ENCODE measurements at regions not wholly inside any gene's neighbourhood (a gene's known extent, or its start where the extent isn't known, plus 50 kb on each side); places are given as distances from the start of the nearest gene placed in this dataset.
"Not testable (repeated sequence)": the region's sequence is repeated elsewhere in the genome, so short reads cannot be mapped to it uniquely, and the experiment has no call there.

DNA sequence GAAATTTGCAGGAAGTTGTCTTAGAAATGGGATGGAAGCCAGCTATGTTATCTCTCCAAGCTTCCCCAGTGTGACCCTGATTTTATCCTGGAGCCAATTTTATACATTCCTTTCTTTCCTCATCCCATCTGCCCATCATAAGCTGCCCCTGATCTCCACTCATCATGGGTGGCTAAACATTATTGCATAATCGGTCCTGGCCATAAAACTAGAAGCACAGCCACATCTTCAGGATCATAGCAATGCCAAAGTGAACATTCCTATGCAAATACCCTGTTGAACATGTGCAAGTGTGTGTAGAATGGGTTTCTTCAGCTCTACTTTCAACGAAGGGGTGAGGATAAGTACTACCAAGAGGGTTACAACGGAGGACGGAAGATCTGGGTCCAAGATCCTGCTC is 50.6 kb upstream of the COG2 start:
- no peak for DNase-seq

DNA sequence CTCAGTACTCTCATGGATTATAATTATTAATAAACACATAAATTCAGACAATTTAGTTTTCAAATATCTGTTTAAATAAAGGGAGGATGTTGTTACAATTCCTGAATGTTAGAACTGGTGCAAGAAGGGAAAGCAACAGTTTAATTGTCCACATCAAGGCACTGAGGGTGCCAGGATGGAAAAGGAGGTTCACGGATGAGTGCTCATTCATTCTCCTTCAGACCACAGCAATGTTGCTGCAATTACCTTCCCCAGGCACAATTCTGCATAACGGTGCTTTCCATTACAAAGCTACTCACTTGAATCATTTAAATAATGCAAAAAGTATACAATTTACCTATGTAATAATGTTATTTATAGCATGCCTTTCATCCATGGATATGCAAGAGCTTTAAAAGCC is 52.3 kb upstream of the COG2 start:
- DNase-seq, result no peak

DNA sequence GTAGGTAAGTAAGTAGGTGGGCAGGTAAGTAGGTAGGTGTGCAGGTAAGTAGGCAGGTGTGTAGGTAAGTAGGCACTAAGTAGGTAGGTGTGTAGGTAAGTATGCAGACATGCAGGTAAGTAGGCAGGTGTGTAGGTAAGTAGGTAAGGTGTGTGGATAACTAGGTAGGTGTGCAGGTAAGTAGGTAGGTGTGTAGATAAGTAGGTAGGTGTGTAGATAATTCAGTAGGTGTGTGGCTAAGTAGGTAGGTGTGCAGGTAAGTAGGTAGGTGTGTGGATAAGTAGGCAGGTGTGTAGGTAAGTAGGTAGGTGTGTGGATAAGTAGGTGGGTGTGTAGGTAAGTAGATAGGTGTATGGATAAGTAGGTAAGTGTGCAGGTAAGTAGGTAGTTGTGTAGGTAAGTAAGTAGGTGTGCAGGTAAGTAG is 53.9 kb upstream of the COG2 start:
- no peak for DNase-seq

DNA sequence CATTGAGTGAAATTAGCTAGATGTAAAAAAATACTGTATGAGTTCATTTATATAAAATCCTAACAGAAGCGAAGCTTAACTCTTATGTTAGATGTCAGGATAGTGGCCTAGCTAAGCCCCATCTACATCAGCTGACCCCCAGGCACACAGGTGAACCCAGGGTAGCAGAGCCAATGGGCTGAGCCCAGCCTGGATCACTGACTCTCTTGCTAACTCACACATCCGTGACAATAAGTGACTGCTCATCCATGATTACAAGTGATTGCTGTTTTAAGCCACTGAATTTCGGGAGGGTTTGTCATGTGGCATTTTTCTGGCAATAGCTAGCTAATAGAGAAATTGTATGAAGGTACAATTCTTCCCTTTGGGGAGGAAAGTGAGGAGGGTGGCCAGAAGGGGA is 55.2 kb upstream of the COG2 start:
- DNase-seq, result no peak

DNA sequence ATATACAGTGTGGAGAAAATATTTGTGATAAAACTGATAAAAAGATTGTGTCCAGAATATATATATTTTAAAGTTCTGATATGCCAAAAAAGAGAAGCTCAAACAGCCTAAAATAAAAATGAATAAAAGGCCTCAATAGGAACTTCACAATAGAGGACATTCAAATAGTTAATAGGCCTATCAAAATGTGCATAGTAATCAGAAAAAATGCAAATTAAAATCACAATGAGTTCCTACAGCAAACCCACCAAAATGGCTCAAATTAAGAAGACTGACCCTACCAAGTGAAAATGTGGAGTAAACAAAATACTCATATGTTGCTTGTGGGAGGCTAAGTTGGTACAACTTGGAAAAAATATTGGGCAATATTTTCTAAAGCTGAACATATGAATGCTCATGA is 57.6 kb upstream of the COG2 start:
- DNase-seq, result no peak

DNA sequence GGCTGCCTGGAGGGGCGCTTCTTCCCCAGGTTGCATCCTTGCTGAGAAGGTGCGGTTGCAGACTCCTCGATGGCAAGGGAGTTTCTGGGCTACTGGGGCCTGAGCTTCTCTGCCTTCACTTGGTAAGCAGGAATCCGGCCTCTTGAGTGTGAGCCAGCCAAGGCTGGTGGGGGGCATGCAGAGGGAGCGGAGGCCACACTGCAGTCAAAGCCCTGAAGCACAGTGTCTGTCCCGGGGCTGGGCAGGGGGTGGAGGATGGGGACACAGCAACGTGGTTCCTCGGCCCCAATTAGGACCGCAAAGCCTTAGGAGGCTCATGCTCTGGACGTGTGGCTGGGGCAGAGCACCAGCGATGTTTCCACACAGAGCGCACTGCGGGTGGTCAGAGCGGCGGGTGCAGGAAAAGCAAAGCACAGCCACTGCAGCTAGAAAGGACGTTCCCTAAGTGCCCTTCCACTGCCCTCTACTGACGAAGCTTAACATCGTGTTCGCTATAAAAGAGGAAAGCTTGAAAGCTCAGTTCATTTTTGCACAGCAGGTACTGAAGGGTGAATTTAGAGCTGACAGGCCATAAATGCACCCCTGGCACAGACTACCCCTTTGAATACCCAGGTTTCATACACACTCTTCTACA is 60.7 kb upstream of the COG2 start:
- DNase-seq, result no peak

DNA sequence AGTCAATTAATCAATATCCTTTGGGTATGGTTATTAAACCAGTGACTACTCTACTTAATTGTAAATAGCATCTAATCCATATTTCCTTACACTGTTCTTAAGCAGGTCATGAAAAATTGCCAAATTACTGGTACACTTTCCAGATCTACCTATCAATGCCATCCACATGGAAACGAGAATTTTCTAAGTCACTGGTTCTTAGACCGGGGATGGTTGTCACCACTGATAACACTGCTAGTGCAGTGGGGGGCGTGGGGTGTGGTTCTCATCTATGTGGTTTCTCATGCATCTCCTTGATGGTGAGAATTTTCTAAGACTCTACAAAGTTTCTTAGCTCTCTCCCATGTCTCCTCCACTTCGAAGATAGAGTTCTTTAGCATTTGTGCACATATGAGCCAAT is 63.7 kb upstream of the COG2 start:
- no peak for DNase-seq

DNA sequence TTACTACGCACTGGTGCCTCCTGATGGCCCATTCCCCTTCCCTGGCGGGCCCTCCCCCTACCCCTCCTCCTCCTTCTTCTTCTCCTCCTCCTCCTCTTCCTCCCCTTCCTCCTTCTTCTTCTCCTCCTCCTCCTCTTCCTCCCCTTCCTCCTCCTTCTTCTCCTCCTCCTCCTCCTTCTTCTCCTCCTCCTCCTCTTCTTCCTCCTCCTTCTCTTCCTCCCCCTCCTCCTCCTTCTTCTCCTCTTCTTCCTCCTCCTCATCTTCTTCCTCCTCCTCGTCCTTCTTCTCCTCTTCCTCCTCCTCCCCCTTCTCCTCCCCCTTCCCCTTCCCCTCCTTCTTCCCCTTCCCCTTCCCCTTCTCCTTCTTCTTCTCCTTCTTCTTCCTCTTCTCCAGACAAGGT is 64.7 kb upstream of the COG2 start:
- no peak for DNase-seq

DNA sequence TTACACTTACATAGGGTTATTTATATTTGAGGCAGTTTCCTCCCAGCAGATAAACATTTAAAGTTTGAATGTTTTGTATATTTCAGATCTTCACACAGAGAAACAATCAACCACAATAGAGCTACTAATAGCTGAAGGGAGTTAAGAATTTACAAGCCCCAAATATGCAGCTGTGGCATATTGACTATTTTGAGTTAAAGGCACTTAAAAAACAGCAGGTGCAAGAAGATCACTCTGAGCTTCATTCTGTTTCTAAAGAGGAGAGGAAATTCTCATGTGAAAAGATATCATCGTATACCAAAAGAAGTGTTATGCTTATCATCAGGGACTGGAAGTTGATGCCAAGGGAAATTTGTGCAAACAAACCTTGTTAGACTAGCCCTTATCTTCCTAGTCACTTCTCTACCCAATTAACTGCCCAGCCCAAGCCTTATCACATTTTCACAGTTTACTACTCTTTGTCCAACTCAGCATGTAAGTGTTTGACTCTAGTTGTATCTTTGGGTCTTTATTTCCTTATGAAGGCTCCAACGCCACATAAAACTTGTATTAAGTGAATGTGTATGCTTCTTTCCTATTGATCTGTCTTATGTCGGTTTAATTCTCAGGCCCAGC is 66.3 kb upstream of the COG2 start:
- DNase-seq, result no peak

DNA sequence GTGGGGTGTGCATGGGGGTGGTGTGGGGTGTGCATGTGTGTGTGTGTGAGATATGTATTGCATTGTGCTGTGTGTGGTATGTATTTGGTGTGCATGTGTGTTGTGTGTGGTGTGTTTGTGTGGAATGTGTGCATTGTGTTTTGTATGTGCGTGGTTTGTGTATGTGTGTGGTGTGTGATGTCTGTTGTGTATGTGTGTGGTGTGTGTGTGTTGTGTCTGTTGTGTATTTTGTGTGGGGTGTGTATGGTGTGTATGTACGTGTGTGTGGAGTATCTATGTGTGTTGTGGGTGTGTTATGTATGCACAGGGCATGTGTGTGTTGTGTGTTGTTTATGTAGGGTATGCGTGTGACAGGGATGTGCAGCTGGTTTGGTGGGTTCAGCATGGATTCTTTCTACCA is 67.8 kb upstream of the COG2 start:
- DNase-seq, result no peak

DNA sequence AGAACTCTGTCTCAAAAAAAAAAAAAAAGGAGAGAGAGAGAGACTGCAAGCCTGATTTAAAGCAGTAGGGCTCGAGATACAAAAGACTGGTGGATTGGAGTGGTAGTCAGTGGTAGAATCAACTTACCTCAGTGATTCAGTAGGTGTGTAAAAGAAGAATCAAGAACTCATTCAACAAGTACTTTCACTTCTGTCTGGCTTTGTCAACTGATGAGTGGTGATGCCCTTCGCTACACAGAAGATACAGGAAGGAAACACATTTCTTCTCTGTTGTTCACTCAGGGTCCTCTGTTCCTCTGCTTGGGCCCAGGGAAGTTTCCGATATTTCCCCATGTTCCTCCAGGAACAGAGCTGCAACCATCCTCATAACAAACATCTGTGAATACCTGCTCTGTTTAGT is 68.6 kb upstream of the COG2 start:
- no peak for DNase-seq

DNA sequence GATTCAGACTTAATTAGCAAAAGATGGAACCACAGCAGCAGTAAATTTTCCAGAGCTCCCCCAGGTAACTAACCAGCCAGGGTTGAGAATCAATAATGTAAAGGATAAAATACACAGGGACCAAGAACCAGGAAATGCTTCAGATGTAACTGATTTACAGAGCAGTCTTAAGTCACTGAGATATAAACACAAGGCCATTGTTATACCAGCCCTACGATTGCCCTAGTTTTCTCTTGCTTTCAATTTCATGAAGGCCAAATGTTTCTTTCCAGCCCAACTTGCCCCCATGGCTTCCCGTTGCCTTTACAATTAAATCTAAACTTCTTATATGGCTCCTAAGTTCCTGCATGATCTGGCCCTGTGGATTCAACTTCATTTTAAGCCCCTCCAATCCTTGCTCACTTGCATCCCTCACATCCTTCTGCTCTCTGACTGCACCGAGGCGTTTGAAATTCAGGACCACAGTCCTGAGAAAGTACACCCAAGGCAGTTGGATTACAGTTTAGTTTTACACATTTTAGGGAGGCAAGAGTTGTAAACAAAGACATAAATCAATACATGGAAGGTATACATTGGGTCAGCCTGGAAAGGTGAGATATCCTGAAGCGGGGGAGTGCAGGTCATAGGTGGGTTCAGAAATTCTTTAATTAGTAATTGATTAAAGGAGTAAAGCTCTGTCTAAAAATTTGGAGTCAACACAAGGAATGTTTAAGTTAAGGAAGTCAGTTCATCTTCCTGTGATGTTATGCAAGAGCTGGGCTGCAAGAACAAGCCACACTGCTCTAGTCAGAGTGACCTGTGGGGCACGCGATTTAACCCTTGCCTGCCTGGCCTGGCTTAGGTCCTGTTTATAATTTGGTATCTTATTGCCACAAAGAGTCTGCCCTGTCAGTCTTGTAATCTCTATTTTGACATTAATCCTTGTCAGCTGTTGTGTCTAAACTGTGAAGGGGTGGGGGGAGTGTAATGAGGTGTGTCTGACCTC is 69.9 kb upstream of the COG2 start:
- no peak for DNase-seq

DNA sequence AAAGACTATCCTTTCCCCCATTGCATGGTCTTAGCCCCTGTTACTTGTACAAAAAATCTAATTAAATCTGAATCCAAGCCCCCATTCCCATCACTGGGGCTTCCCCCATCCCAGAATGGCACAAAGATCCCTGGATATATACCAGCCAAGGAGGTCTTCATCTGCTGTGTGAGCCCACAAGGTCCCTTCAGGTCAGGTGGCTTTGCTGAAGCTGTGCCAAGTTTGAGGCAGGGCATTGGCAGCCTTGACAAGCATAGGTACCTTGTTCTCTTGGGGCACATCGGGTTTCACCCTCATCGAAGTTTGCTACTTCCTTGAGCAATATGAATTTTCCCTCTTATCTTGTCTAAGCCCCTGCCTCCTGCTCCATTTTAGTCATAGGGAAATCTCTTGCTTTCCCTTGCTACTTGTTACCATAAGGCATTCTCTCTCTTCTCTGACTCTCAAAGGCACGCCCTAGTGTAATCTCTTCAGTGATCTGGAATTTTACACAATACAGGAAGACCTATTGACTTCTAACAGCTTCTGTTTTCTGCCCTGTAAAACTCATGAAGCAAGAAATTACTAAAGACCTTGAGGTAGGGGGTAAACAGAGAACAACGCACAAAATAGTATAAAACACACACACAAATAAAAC is 71.4 kb upstream of the COG2 start:
- DNase-seq, result no peak

DNA sequence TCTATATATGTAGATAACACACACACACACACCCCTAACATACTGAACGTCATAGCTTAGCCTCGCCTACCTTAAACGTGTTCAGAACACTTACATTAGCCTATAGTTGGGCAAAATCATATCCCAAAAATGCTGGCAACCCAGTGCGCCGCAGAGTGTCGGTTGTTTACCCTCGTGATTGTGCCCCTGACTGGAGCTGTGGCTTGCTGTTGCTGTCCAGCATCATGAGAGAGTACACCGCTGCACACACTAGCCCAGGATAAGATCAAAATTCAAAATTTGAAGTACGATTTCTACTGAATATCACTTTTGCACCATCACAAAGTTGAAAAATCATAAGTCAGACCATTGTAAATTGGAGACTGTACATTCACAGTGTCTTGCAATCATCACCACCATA is 73.1 kb upstream of the COG2 start:
- DNase-seq, result no peak

DNA sequence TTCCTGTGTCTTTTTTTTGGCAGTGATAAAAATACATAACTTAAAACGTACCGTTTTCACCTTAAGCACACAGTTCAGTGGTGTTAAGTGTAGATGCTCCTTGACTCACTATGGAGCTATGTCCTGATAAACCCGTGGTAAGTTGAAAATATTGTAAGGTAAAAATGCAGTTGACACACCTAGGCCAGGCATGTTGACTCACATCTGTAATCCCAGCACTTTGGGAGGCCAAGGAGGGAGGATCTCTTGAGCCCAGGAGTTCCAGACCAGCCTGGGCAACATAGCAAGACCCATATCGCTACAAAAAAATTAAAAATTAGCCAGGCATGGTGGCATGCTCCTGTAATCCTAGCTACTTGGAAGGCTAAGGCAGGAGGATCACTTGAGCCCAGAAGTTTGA is 73.6 kb upstream of the COG2 start:
- no peak for DNase-seq

DNA sequence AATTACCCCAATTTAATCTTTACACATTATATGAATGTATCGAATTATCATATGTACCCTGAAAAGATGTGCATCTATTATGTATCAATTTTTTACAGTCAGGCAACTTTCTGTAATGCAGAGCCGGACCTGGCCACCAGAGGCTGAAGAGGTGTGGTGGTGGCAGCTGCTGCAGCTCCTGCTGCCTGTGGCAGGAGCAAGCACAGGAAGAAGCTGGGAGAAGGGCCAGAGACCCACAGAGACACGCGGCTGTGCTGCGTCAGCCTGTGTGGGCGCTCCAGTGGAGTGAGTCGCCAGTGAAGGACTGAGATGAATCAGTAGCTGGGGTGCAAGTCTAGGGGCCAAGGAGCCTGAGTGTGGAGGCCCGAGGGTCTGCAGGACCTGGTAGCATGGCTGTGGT is 74.3 kb upstream of the COG2 start:
- DNase-seq, result no peak

DNA sequence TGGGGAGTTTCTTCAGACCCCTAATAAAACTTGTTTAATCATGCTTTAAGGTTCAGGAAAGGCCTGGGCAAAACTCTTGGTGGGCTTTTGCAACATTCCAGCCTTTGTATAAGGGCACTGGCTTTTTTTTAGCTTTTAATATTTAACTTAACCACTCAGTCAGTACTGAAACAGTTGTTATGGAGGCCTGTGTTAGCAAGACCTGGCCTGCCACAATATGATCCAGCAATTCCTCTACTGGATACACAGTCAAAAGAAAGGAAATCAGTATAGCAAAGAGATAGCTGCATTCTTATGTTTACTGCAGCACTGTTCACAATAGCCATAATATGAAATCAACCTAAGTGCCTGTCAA is 75.1 kb upstream of the COG2 start:
- no peak for DNase-seq

DNA sequence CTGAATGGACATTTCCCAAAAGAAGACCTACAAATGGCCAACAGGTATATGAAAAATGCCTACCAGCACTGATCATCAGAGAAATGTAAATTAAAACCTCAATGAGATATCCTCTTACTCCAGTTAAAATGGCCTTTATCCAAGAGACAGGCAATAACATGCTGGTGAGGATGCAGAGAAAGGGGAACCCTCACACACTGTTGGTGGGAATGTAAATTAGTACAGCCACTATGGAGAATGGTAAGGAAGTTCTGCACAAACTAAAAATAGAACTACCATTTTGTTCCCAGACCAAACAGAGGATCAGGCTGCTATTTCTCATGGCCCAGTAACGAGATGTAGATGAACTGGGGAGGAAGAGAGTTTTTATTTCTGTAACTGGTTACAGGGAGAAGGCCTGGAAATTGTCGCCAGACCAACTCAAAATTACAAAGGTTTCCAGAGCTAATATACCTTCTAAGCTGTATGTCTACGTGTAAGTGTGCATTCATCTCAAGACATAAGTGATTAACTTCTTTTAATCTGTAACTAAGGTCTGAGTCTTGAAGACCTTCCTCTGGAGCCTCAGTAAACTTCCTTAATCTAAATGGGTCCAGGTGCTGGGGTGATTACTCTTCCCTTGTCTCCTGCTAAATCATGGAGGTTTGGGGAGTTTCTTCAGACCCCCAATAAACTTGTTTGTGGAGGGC is 75.6 kb upstream of the COG2 start:
- not testable (repeated sequence) for DNase-seq

DNA sequence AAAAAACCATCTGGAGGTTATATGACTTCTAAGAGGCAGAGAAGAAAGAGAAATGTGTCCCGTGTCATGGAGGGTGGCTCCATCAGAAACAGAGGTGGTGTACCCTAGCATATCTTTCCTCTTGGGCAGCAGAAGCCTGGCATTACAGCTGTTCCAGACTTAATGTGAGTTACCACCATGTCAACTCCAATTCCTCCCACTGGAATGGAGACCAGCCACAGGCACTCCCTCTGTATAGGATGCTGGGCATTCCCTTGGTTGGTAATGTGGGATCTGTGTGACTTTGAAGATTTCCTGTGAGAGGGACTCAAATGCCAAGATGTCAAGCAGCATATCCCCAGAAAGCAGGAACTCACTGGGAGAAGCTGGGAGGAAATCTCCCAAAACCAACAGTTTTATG is 77.1 kb upstream of the COG2 start:
- no peak for DNase-seq

DNA sequence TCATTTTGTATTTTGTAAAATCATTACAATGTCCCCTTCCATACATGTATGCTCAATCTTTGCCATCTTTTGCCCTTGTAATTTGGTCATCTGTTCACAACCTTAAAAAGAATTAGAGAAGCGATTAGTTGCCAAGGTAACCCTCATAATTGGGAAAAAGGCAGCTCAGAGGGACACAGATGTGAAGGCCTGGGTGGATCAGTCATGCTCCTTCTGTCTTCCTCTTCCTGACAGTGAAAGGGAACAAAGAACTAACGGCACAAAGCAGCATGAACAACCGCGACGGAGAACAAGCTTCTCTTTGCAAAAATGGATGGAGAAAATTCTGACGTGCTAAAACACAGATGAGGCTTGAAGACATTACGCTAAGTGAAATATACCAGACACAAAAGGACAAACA is 78.7 kb upstream of the COG2 start:
- DNase-seq, result no peak

DNA sequence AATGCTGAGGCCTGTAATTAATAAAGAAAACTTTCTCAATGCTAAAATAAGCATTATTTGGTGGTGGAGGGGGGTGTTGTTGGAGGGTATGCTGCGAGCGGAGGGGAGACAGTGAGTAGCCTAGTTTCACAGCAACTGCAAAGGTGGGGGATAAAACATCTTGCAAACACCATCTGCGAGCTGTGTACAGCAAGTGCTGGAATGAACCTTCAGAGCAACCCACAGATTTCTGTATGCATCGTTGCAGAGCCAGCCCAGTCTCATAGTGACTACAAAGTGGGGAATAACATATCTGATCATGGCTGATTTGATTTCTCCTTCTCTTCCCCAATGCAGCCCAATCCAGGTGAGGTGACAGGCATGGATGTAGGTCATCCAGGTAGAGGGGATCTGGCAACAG is 80.7 kb upstream of the COG2 start:
- no peak for DNase-seq

DNA sequence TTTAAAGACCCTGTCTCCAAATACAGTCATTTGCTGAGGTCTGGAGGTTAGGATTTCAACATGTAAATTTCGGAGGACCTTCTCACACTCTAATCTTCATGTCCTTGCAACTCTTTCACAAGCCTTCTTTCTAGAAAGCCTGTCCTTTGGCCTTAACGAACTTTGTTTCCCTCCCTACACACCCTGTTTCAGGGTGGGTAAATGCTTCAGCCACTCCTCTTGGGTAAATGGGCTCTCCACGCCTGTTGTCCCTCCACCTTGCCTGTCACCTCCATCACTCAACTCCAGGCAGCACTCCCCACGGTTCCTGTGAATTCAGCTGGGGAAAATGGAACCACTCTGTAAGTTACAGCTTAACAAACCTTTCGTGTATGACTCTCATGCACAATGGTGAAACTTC is 84.0 kb upstream of the COG2 start:
- DNase-seq, result no peak

DNA sequence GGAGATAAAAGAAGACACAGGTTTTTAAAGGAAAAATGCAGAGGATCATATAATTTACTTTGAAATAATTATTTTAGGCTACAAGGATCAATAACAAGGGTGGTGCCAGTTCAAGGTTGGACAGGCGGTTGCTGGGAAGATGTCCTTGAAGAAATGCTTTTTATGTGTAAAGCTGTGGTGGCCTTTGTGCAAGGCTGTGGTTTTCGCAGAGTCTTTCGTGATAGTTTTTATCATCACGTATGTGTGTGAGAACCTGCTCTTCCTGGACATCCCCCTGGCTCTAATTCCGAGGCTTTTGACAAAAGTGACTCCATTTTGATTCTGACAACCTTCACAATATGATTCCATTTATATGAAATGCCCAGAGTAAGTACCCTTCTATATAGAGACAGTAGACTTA is 85.8 kb upstream of the COG2 start:
- no peak for DNase-seq

All from CD4-positive, alpha-beta T cell treated with Interleukin-15 for 1 hour (primary cell).